HCT116 (cell line): ENCODE measurements at regions not wholly inside any gene's neighbourhood (a gene's known extent, or its start where the extent isn't known, plus 50 kb on each side); places are given as distances from the start of the nearest gene placed in this dataset.

Source experiments
- ATAC-seq: fragments of 200-7000 bp; cut with Tn5 transposase; 2 replicates; pipeline ENCODE4 v1.9.1; 2020; ENCODE audit warnings: mild to moderate bottlenecking, moderate library complexity
- BruUV-seq: library from RNA; stranded (reverse); fragments of 400-500 nt; replicated peaks from 2 replicates; lab custom pipeline; 2021; lab: Mats Ljungman, UMichigan
- CTCF ChIA-PET: fragments of 300-600 bp; sonication (Branson Sonifier 250); formaldehyde crosslinking; loops from one replicate; lab custom pipeline; 2021; ENCODE audit warnings: antibody characterized with exemption; lab: Charles Lee
- POLR2A ChIA-PET: fragments of 300-600, 350-600 bp; sonication (Branson Sonifier 250); formaldehyde crosslinking; loops from one replicate; lab custom pipeline; 2021; ENCODE audit warnings: antibody characterized with exemption; lab: Charles Lee
- RAD21 ChIA-PET, 2 experiments: fragments of 300-600 bp; sonication (Branson Sonifier 250); formaldehyde crosslinking; loops; one replicate each; lab custom pipeline; 2023; ENCODE audit warnings: low total read pairs in 2 of 2; ENCODE audit not compliant: uncharacterized antibody in 2 of 2, unreplicated experiment in 2 of 2, low non-redundant PET in 1 of 2; lab: Charles Lee
- DNase-seq: peaks from one replicate; pipeline ENCODE4 v3.0.0-alpha.2; 2010; ENCODE audit warnings: low read depth, low spot score
- H2AFZ ChIP-seq: fragments of 200-600 bp; shearing (Covaris generic), sonication (generic); 2 replicates; pipeline ENCODE4 v1.6.1; 2017; ENCODE audit warnings: low read depth, mixed run types, mixed read lengths, antibody characterized with exemption, low read length; ENCODE audit not compliant: poor library complexity, severe bottlenecking
- H3K27ac ChIP-seq: 2 replicates; pipeline ENCODE4 v1.5.1; 2012; ENCODE audit warnings: low read depth, low read length
- H3K27me3 ChIP-seq: fragments of 200-600 bp; sonication (generic); 2 replicates; pipeline ENCODE4 v1.6.1; 2016; ENCODE audit warnings: mixed run types, low read length, mixed read lengths; ENCODE audit not compliant: insufficient read depth
- H3K36me3 ChIP-seq, 2 experiments: fragments of 200-500 bp in 1 of 2; fragments of 200-600 bp in 1 of 2; sonication (Bioruptor generic) in 1 of 2; sonication (generic) in 1 of 2; 2 replicates each; pipeline versions ENCODE4 v1.5.1 to v1.6.1; 2014 to 2016; ENCODE audit warnings: low read length in 2 of 2, inconsistent platforms in 1 of 2, mixed read lengths in 1 of 2, mixed run types in 1 of 2; ENCODE audit not compliant: insufficient read depth in 2 of 2, control insufficient read depth in 1 of 2
- H3K4me1 ChIP-seq, 2 experiments: fragments of 200-600 bp in 1 of 2; sonication (generic) in 1 of 2; 2 replicates each; pipeline versions ENCODE4 v1.5.1 to v1.6.1; 2012 to 2017; ENCODE audit warnings: low read length in 2 of 2, inconsistent platforms in 1 of 2, mild to moderate bottlenecking in 1 of 2, mixed read lengths in 1 of 2, mixed run types in 1 of 2, moderate library complexity in 1 of 2; ENCODE audit not compliant: insufficient read depth in 2 of 2, control insufficient read depth in 1 of 2
- H3K4me2 ChIP-seq: fragments of 200-600 bp; sonication (generic); 2 replicates; pipeline ENCODE4 v1.6.1; 2017; ENCODE audit warnings: mixed run types, low read length, mixed read lengths
- H3K4me3 ChIP-seq, 2 experiments: fragments of 200-600 bp in 1 of 2; sonication (generic) in 1 of 2; replicated peaks in 1 of 2; 2 replicates each; pipeline ENCODE4 v1.5.1; 2011 to 2016; ENCODE audit warnings: low read length in 2 of 2, control low read depth in 1 of 2, low read depth in 1 of 2, mild to moderate bottlenecking in 1 of 2, mixed read lengths in 1 of 2, mixed run types in 1 of 2
- H3K79me2 ChIP-seq: fragments of 200-600 bp; sonication (generic); 2 replicates; pipeline ENCODE4 v1.6.1; 2017; ENCODE audit warnings: mild to moderate bottlenecking, mixed run types, low read length, moderate library complexity, mixed read lengths; ENCODE audit not compliant: insufficient read depth
- H3K9ac ChIP-seq: fragments of 200-600 bp; sonication (generic); 2 replicates; pipeline ENCODE4 v1.6.1; 2016; ENCODE audit warnings: low read length, mixed read lengths
- H3K9me2 ChIP-seq: fragments of 200-600 bp; sonication (generic), shearing (Covaris generic); 2 replicates; pipeline ENCODE4 v1.6.1; 2017; ENCODE audit warnings: mixed run types, mild to moderate bottlenecking, moderate library complexity; ENCODE audit not compliant: insufficient read depth
- H3K9me3 ChIP-seq, 2 experiments: fragments of 200-500 bp in 1 of 2; fragments of 200-600 bp in 1 of 2; sonication (Bioruptor generic) in 1 of 2; sonication (generic) in 1 of 2; 2 replicates each; pipeline ENCODE4 v1.6.1; 2014 to 2017; ENCODE audit warnings: low read length in 2 of 2, mixed read lengths in 2 of 2, inconsistent platforms in 1 of 2, low read depth in 1 of 2, mild to moderate bottlenecking in 1 of 2, mixed run types in 1 of 2, moderate library complexity in 1 of 2; ENCODE audit not compliant: control insufficient read depth in 1 of 2, insufficient read depth in 1 of 2
- H4K20me1 ChIP-seq: fragments of 200-600 bp; sonication (generic), shearing (Covaris generic); 2 replicates; pipeline ENCODE4 v1.6.1; 2017; ENCODE audit warnings: mixed run types, mild to moderate bottlenecking, moderate library complexity; ENCODE audit not compliant: insufficient read depth
- ATF3 ChIP-seq: IDR thresholded peaks from 2 replicates; pipeline ENCODE4 v1.6.1; 2012
- CBX3 ChIP-seq: IDR thresholded peaks from 2 replicates; pipeline ENCODE4 v1.6.1; 2012; ENCODE audit warnings: low read depth
- CEBPB ChIP-seq: IDR thresholded peaks from 2 replicates; pipeline ENCODE4 v1.6.1; 2012; ENCODE audit warnings: low read depth
- CTCF ChIP-seq, 3 experiments: fragments of 200-600 bp in 1 of 3; sonication (generic) in 1 of 3; IDR thresholded peaks in 2 of 3; conservative IDR thresholded peaks in 1 of 3; 2 replicates each; pipeline ENCODE4 v1.5.1; 2012 to 2017; ENCODE audit warnings: low read depth in 2 of 3, low read length in 2 of 3, antibody characterized with exemption in 1 of 3, borderline replicate concordance in 1 of 3, control low read depth in 1 of 3, mild to moderate bottlenecking in 1 of 3, mixed read lengths in 1 of 3, mixed run types in 1 of 3, moderate library complexity in 1 of 3; ENCODE audit not compliant: insufficient read depth in 1 of 3
- EGR1 ChIP-seq: IDR thresholded peaks from 2 replicates; pipeline ENCODE4 v1.6.1; 2012; ENCODE audit warnings: low read depth
- ELF1 ChIP-seq: IDR thresholded peaks from 2 replicates; pipeline ENCODE4 v1.6.1; 2012; ENCODE audit warnings: low read depth, borderline replicate concordance
- EZH2 ChIP-seq: fragments of 200-600 bp; sonication (generic); IDR thresholded peaks from 2 replicates; pipeline ENCODE4 v1.6.1; 2017; ENCODE audit warnings: antibody characterized with exemption, mixed run types
- POLR2A ChIP-seq: IDR thresholded peaks from 2 replicates; pipeline ENCODE4 v1.7.0; 2011; ENCODE audit warnings: borderline replicate concordance; ENCODE audit not compliant: insufficient read depth, insufficient read length; ENCODE audit errors: extremely low read depth
- SIN3A ChIP-seq: IDR thresholded peaks from 2 replicates; pipeline ENCODE4 v1.6.1; 2012; ENCODE audit warnings: low read depth
- SP1 ChIP-seq: IDR thresholded peaks from 2 replicates; pipeline ENCODE4 v1.6.1; 2012; ENCODE audit warnings: low read depth
- SRF ChIP-seq: IDR thresholded peaks from 2 replicates; pipeline ENCODE4 v1.6.1; 2012; ENCODE audit warnings: low read depth
- TCF7L2 ChIP-seq: IDR thresholded peaks from 2 replicates; pipeline ENCODE4 v1.7.0; 2011; ENCODE audit warnings: borderline replicate concordance, inconsistent platforms; ENCODE audit not compliant: insufficient read depth, insufficient read length; ENCODE audit errors: extremely low read depth
- YY1 ChIP-seq: IDR thresholded peaks from 2 replicates; pipeline ENCODE4 v1.6.1; 2011; ENCODE audit warnings: low read length, low read depth, moderate library complexity, mild to moderate bottlenecking; ENCODE audit not compliant: insufficient replicate concordance; ENCODE audit errors: extremely low read depth
- ZBTB33 ChIP-seq: IDR thresholded peaks from 2 replicates; pipeline ENCODE4 v1.6.1; 2011; ENCODE audit warnings: mild to moderate bottlenecking, low read length, moderate library complexity; ENCODE audit not compliant: insufficient replicate concordance; ENCODE audit errors: extremely low read depth
- ZFX ChIP-seq: fragments of 450-650 bp; IDR thresholded peaks from 2 replicates; pipeline ENCODE4 v1.6.1; 2017
- ZNF274 ChIP-seq: fragments of 200-500 bp; sonication (Bioruptor generic); IDR thresholded peaks from 2 replicates; pipeline ENCODE4 v1.6.1; 2014; ENCODE audit warnings: mild to moderate bottlenecking, low read depth, low read length, inconsistent platforms
- intact Hi-C: fragments of 100-400 bp; cut with micrococcal nuclease; formaldehyde crosslinking; loops from 2 replicates; pipeline ENCODE4 v1.10.0; 2022

GRCh38 chr2:33835911-33836310 lies 236.8 kb upstream of the FAM98A start:
- no peaks in the 10 kb centered on the region for H4K20me1 ChIP-seq
- ChIA-PET POLR2A (no interaction called here), CTCF (no interaction called here), RAD21 (no interaction called here)
- no TSS peak for BruUV-seq
- no peak overlapping the region for H3K4me2 ChIP-seq
- H3K4me1 ChIP-seq: no peaks in the 10 kb centered on the region
- H3K36me3 ChIP-seq: no peaks in the 10 kb centered on the region
- H3K9ac ChIP-seq: no peak overlapping the region
- H3K27me3 ChIP-seq: no peaks in the 10 kb centered on the region
- TF ChIP-seq TCF7L2 (no peak), ZNF274 (no peak), EZH2 (no peak), EGR1 (no peak), SRF (no peak), SP1 (no peak), CEBPB (no peak), YY1 (no peak), POLR2A (no peak), ELF1 (no peak), SIN3A (no peak), CTCF (IDR thresholded peaks at IDR 0.05 in 2 of 3, conservative IDR thresholded peaks at IDR 0.05 in 1 of 3; ENCODE audit: borderline replicate concordance in 1 of 3, insufficient read depth in 1 of 3, low read depth in 2 of 3, low read length in 2 of 3) (no peak), ZFX (no peak), CBX3 (no peak), ZBTB33 (no peak), ATF3 (no peak)
- H2AFZ ChIP-seq: no peak overlapping the region
- H3K4me3 ChIP-seq: no peak overlapping the region
- H3K9me2 ChIP-seq: no peaks in the 10 kb centered on the region
- no peaks in the 10 kb centered on the region for H3K79me2 ChIP-seq
- no peaks in the 10 kb centered on the region for H3K9me3 ChIP-seq
- no peak for ATAC-seq
- DNase-seq: no peak
- intact Hi-C loops: no loop called here
- H3K27ac ChIP-seq: no peak overlapping the region
